ENCODE measurements at regions not wholly inside any gene's neighbourhood (a gene's known extent, or its start where the extent isn't known, plus 50 kb on each side); places are given as distances from the start of the nearest gene placed in this dataset.

DNA sequence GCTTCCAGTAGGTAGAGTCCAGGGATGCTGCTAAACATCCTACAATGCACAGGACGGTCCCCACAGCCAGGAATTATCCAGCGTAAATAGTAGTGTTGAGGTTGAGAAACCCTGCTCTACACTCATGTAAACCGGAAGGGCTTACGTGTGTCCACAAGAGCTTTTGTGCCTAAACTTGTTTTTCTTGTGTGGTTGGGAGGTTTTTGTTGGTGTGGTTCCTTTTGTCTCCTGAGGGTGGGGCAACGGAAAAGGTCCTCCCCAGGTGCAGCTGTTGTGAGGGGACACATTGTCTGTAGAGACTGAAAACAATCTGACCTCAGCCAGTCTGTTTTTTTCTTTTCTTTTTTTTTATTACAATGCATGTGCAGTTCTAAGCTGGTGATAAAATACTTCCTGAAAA, 72.7 kb upstream of the MGAT5 start:
- peak; percentile 49 for DNase-seq (ENCODE audit: low read depth, low spot score)
- Histone ChIP-seq H3K9ac (ENCODE audit: control insufficient read depth, insufficient read depth, low read length) (peak overlapping the region; percentile 1; the same call in 1 of the 2 replicates), H3K4me1 (ENCODE audit: control insufficient read depth, insufficient read depth, low read length) (peaks cover 27% of the 10 kb centered on the region), H3K4me2 (ENCODE audit: control insufficient read depth, insufficient read depth) (peak overlapping the region; percentile 49), H3K4me3 (no peak overlapping the region), H3K27ac (ENCODE audit: control insufficient read depth, insufficient read depth) (peak overlapping the region; percentile 61), H4K20me1 (ENCODE audit: control insufficient read depth, insufficient read depth) (no peaks in the 10 kb centered on the region), H3K79me2 (ENCODE audit: control insufficient read depth, insufficient read depth, low read length) (peaks cover 83% of the 10 kb centered on the region), H3K27me3 (replicated peaks in 1 of 2; ENCODE audit: control insufficient read depth in 2 of 2, insufficient read depth in 2 of 2, low read length in 1 of 2) (no peaks in the 10 kb centered on the region), H3K36me3 (ENCODE audit: control insufficient read depth in 2 of 2, insufficient read depth in 2 of 2, low read length in 1 of 2) (peaks cover 4 to 12% of the 10 kb centered on the region in 2 experiments; a peak in 3 of 4 replicates), H3K9me3 (replicated peaks; ENCODE audit: control insufficient read depth, insufficient read depth, low read length) (no peaks in the 10 kb centered on the region), H2AFZ (ENCODE audit: control insufficient read depth, low read depth, low read length) (no peak overlapping the region)
- ATAC-seq = peak; percentile 77
- BruUV-seq (replicated peaks) = no TSS peak
- 77% methylated on average over 5 of the region's 5 CpGs for WGBS (ENCODE audit: insufficient coverage, insufficient replicate concordance, low lambda C conversion rate, missing lambda C conversion rate)
- ChIA-PET SMC1A (ENCODE audit: uncharacterized antibody, unreplicated experiment) (interaction anchor here (0.6 to 2.1 kb wide), 5 partner anchors 15 to 59 kb away, joined by 3 to 6 read pairs (median 4); no protein-coding TSS in a partner anchor), RAD21 (ENCODE audit: unreplicated experiment) (interaction anchor here (1.0 to 1.5 kb wide), 3 partner anchors 18 to 64 kb away, joined by 3 read pairs; no protein-coding TSS in a partner anchor), POLR2A (no interaction called here), CTCF (interaction anchor here (0.8 to 1.7 kb wide), 3 partner anchors 10 to 230 kb away, joined by 5 to 7 read pairs (median 5); no protein-coding TSS in a partner anchor)
- intact Hi-C loops (cut with micrococcal nuclease; ENCODE audit: unreplicated experiment) = no loop called here
- no peak for FAIRE-seq
- in situ Hi-C loops (cut with MboI) = no loop called here
- TF ChIP-seq, protein P1, sequence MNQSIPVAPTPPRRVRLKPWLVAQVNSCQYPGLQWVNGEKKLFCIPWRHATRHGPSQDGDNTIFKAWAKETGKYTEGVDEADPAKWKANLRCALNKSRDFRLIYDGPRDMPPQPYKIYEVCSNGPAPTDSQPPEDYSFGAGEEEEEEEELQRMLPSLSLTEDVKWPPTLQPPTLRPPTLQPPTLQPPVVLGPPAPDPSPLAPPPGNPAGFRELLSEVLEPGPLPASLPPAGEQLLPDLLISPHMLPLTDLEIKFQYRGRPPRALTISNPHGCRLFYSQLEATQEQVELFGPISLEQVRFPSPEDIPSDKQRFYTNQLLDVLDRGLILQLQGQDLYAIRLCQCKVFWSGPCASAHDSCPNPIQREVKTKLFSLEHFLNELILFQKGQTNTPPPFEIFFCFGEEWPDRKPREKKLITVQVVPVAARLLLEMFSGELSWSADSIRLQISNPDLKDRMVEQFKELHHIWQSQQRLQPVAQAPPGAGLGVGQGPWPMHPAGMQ (IDR thresholded peaks at IDR 0.05; ENCODE audit: borderline replicate concordance) = no peak
- TF ChIP-seq ATF3 (IDR thresholded peaks at IDR 0.05; ENCODE audit: borderline replicate concordance, extremely low read depth, low read depth, low read length) = no peak
- TF ChIP-seq BACH1 (IDR thresholded peaks at IDR 0.05; ENCODE audit: borderline replicate concordance) = no peak
- TF ChIP-seq SPI1 (IDR thresholded peaks at IDR 0.05; ENCODE audit: borderline replicate concordance, insufficient read depth, low read depth, low read length) = no peak
- peak; percentile 46; the same call in 1 of the 2 replicates for TF ChIP-seq ZNF384 (IDR thresholded peaks at IDR 0.05; ENCODE audit: borderline replicate concordance, low read depth, low read length)
- TF ChIP-seq ZNF207 (IDR thresholded peaks at IDR 0.05; ENCODE audit: borderline replicate concordance) = no peak
- TF ChIP-seq KLF5 (IDR thresholded peaks at IDR 0.05; ENCODE audit: partially characterized antibody) = no peak
- TF ChIP-seq USF1 (IDR thresholded peaks at IDR 0.05; ENCODE audit: borderline replicate concordance, extremely low read length, insufficient read depth, low read depth, low read length) = no peak
- TF ChIP-seq E2F4 (IDR thresholded peaks at IDR 0.05; ENCODE audit: low read depth, low read length) = no peak
- TF ChIP-seq RFX5 (IDR thresholded peaks at IDR 0.05; ENCODE audit: low read depth, low read length) = no peak
- no peak for TF ChIP-seq RBBP5 (conservative IDR thresholded peaks at IDR 0.05)
- peak; percentile 73; the same call in 1 of the 2 replicates for TF ChIP-seq TCF12 (IDR thresholded peaks at IDR 0.05; ENCODE audit: low read depth, low read length)
- no peak for TF ChIP-seq CHD2 (IDR thresholded peaks at IDR 0.05; ENCODE audit: borderline replicate concordance, low read depth, low read length)
- no peak for TF ChIP-seq MEF2B (IDR thresholded peaks at IDR 0.05; ENCODE audit: partially characterized antibody, poor library complexity, severe bottlenecking)
- no peak for TF ChIP-seq EP300 (IDR thresholded peaks at IDR 0.05; ENCODE audit: borderline replicate concordance in 1 of 2, control insufficient read depth in 1 of 2, low read depth in 2 of 2, low read length in 2 of 2)
- no peak for TF ChIP-seq NFIC (IDR thresholded peaks at IDR 0.05; ENCODE audit: low read depth, low read length)
- TF ChIP-seq TCF3 (IDR thresholded peaks at IDR 0.05; ENCODE audit: borderline replicate concordance, insufficient read depth, low read depth, low read length) = peak; percentile 68; the same call in 1 of the 2 replicates
- TF ChIP-seq CBFB (IDR thresholded peaks at IDR 0.05; ENCODE audit: low read depth) = no peak
- no peak for TF ChIP-seq IKZF2 (IDR thresholded peaks at IDR 0.05)
- no peak for TF ChIP-seq ETV6 (conservative IDR thresholded peaks at IDR 0.05 in 1 of 2, IDR thresholded peaks at IDR 0.05 in 1 of 2; ENCODE audit: borderline replicate concordance in 1 of 2, low read depth in 1 of 2)
- peak; percentile 28; the same call in 1 of the 2 replicates for TF ChIP-seq RAD21 (IDR thresholded peaks at IDR 0.05; ENCODE audit: insufficient read depth, low read depth, low read length)

Data from GM12878 (cell line).